ENCODE measurements at regions not wholly inside any gene's neighbourhood (a gene's known extent, or its start where the extent isn't known, plus 50 kb on each side); places are given as distances from the start of the nearest gene placed in this dataset. TPM values are rescaled to one million over a fixed set of nuclear protein-coding genes. Genes with fewer than 3 reads are reported as not detected.

- Histone ChIP-seq H3K4me3 (no peak overlapping the region), H3K27me3 (replicated peaks; ENCODE audit: insufficient read depth) (0 out of 2 replicates have a peak, but pooled peaks cover 4% of the 10 kb centered on the region), H2AFZ (no peak overlapping the region), H3K9me3 (ENCODE audit: low read depth) (no peaks in the 10 kb centered on the region), H3K4me2 (ENCODE audit: unreplicated experiment) (no peak overlapping the region), H3K36me3 (ENCODE audit: low read depth) (no peaks in the 10 kb centered on the region), H3K79me2 (ENCODE audit: insufficient read depth) (no peaks in the 10 kb centered on the region), H3K27ac (no peak overlapping the region), H4K20me1 (ENCODE audit: insufficient read depth) (no peaks in the 10 kb centered on the region), H3K9ac (no peak overlapping the region), H3F3A (ENCODE audit: insufficient read depth) (no peaks in the 10 kb centered on the region), H3K9me2 (ENCODE audit: insufficient read depth) (no peaks in the 10 kb centered on the region), H3K4me1 (ENCODE audit: insufficient read depth) (no peaks in the 10 kb centered on the region)
- in situ Hi-C loops (cut with MboI): no loop called here
- 53 to 59% methylated on average over 4 of the region's 4 CpGs for WGBS, 2 experiments (ENCODE audit: low coverage in 1 of 2, low lambda C conversion rate in 2 of 2, missing lambda C conversion rate in 2 of 2)
- DNase-seq: no peak
- no peak for TF ChIP-seq EZH2phosphoT487 (IDR thresholded peaks at IDR 0.05; ENCODE audit: insufficient read depth, low read depth)
- no peak for TF ChIP-seq EZH2 (IDR thresholded peaks at IDR 0.05; ENCODE audit: insufficient read depth, poor library complexity, severe bottlenecking)
Observed at GRCh38 chr9:107229241-107229741, 53.8 kb upstream of the RAD23B start.

Small RNAs in the stretch of these regions (small RNA-seq; reads per million reads assigned to genes)
- gene AL807761.1 (ENCODE audit: low read depth, low replicate concordance): not detected

Data from GM23248 (cell line).